ENCODE measurements at regions not wholly inside any gene's neighbourhood (a gene's known extent, or its start where the extent isn't known, plus 50 kb on each side); places are given as distances from the start of the nearest gene placed in this dataset.

DNA sequence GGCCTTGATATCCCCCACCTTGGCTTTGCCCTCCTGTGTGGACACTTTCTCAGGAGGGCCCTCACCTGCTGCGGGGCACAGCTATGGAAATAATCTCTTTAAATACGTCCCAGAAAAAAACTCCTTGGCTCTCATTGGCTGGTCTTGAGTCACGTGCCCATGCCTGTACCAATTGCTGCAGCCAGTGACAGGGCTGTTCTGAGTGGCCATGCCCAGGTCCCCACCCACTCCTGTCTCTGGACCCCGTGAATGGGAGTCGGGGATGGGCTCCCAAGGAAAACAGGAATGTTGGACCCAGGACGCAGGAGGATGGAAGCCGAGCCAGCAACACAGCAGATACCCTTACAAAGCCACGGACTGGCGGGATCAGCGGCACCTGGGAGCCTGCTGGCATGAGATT lies 53.1 kb upstream of the CDR2 start:
- WGBS, 2 experiments (ENCODE audit: extremely low coverage in 2 of 2, insufficient read length in 1 of 2): 100% methylated on average over 1 of the region's 10 CpGs; no CpG with 5 or more reads in 1 of the 2 experiments
- peaks cover 4% of the 10 kb centered on the region for H3K9me1 ChIP-seq (ENCODE audit: insufficient read depth, low read length)
- H4K20me1 ChIP-seq (ENCODE audit: insufficient read depth, low read length): no peaks in the 10 kb centered on the region
- no peak overlapping the region for H3K56ac ChIP-seq (ENCODE audit: extremely low read depth, insufficient read depth, low read length)
- no peak overlapping the region for H2BK15ac ChIP-seq (ENCODE audit: low read depth, low read length)
- no peak overlapping the region for H3K14ac ChIP-seq (replicated peaks; ENCODE audit: low read depth, low read length)
- POLR2A ChIA-PET (ENCODE audit: unreplicated experiment): no interaction called here
- CTCF ChIA-PET: interaction anchor here (0.6 kb wide), 1 partner anchor 328 kb away, joined by 4 read pairs; no protein-coding TSS in a partner anchor
- H2BK120ac ChIP-seq (ENCODE audit: low read depth, low read length): no peak overlapping the region
- no peak overlapping the region for H3K4ac ChIP-seq (ENCODE audit: low read depth, low read length)
- peaks cover 27% of the 10 kb centered on the region for H3K36me3 ChIP-seq (ENCODE audit: control insufficient read depth, insufficient read depth, low read length)
- H4K8ac ChIP-seq (ENCODE audit: low read depth in 2 of 2, low read length in 2 of 2): no peak overlapping the region
- ATAC-seq (ENCODE audit: low read depth) (no peak), DNase-seq (no peak)
- H2BK20ac ChIP-seq (ENCODE audit: low read depth, low read length): no peak overlapping the region
- no peak overlapping the region for H2AK5ac ChIP-seq (ENCODE audit: low read depth, low read length)
- H3K4me1 ChIP-seq (ENCODE audit: control insufficient read depth, insufficient read depth, low read length): peaks cover 13% of the 10 kb centered on the region
- dilution Hi-C loops (cut with HindIII; ENCODE audit: low sequenced_read_pairs, unreplicated experiment): no loop called here
- BruUV-seq (replicated peaks): no TSS peak
- TF ChIP-seq USF2 (IDR thresholded peaks at IDR 0.05; ENCODE audit: low read depth, low read length) (peak; percentile 55), CEBPB (IDR thresholded peaks at IDR 0.05; ENCODE audit: low read depth, low read length) (no peak)
- H3K9me3 ChIP-seq (ENCODE audit: control insufficient read depth, insufficient read depth, low read length): no peaks in the 10 kb centered on the region
- H3K18ac ChIP-seq (ENCODE audit: low read depth, low read length): no peak overlapping the region
- H2AFZ ChIP-seq (replicated peaks; ENCODE audit: low read length, poor library complexity): no peak overlapping the region
- peaks cover 4 to 6% of the 10 kb centered on the region in 2 experiments; a peak in 2 of 4 replicates for H3K79me1 ChIP-seq (ENCODE audit: low read depth in 1 of 2, low read length in 2 of 2)
- H3K4me3 ChIP-seq (ENCODE audit: insufficient read depth, low read depth, low read length): no peak overlapping the region
- no peak overlapping the region for H2AK9ac ChIP-seq (replicated peaks; ENCODE audit: low read depth, low read length, poor library complexity)
- in situ Hi-C loops (cut with MboI; ENCODE audit: low sequenced_read_pairs): no loop called here
- H3K27me3 ChIP-seq (ENCODE audit: control insufficient read depth, insufficient read depth, low read length): no peaks in the 10 kb centered on the region
- intact Hi-C loops (cut with micrococcal nuclease): no loop called here
- no peak overlapping the region for H4K91ac ChIP-seq (ENCODE audit: insufficient read depth, low read depth, low read length)
- H3K4me2 ChIP-seq (ENCODE audit: low read depth, low read length): no peak overlapping the region
- no peak overlapping the region for H2BK5ac ChIP-seq (ENCODE audit: low read depth, low read length, poor library complexity, severe bottlenecking)
- H3K9ac ChIP-seq (ENCODE audit: low read depth, low read length): no peak overlapping the region
- no peak overlapping the region for H3K23ac ChIP-seq (ENCODE audit: low read depth, low read length)
- no peak overlapping the region for H3K27ac ChIP-seq (ENCODE audit: insufficient read depth, low read length)
- H4K5ac ChIP-seq (ENCODE audit: low read depth, low read length): no peak overlapping the region

Measured in IMR-90 (cell line).